ENCODE measurements at regions not wholly inside any gene's neighbourhood (a gene's known extent, or its start where the extent isn't known, plus 50 kb on each side); places are given as distances from the start of the nearest gene placed in this dataset.
"Not testable (repeated sequence)": the region's sequence is repeated elsewhere in the genome, so short reads cannot be mapped to it uniquely, and the experiment has no call there.

DNA sequence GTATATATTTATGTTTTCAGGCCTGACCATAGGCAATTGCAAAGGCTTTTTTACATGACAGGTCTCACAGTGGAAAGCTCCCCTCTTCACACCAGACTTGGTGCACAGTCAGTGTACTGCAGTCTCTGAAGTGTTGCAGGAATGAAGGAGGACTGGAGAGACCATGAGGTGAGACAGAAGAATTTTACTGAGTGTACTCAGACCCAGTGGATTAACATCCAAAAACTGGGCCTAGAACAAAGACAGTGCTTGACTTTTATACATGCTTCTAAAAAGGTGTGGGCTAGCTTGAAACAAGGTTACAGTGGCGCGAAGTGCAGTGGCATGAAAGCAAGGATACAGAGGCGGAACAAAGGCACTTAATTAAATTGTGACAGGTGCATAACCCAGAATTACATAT, 822.9 kb downstream of the RAPGEF2 start:
- H3K36me3 Mint-ChIP-seq, result no peaks in the 10 kb centered on the region
- no peak overlapping the region for H3K27ac Mint-ChIP-seq
- H3K9me3 Mint-ChIP-seq, result peaks cover 7 to 23% (median 7%) of the 10 kb centered on the region in 3 donors
- H3K4me3 Mint-ChIP-seq, result no peak overlapping the region
- H3K4me1 Mint-ChIP-seq, result no peaks in the 10 kb centered on the region
- no peaks in the 10 kb centered on the region for H3K27me3 Mint-ChIP-seq

DNA sequence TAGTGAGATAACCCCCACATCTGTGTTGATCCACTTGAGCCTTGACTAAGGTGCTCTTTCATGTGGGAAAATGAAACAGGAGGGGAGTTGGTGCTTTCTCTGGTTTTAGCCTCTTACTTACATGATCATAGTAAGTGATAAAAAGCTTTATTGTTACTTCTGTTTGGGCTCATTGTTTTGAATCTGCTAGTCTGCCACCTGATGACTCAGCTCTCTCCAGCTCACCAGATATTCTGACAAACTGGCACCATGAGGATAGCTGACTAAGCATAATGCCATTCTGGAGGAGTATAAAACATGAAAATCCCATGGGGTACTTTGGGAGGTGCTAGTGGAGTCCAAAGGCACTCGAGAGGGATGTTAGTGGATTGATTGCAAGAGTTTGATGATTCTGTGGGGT, 824.0 kb downstream of the RAPGEF2 start:
- H3K9me3 Mint-ChIP-seq, result peaks cover 7 to 23% (median 10%) of the 10 kb centered on the region in 3 donors
- no peak overlapping the region for H3K27ac Mint-ChIP-seq
- H3K4me1 Mint-ChIP-seq, result no peaks in the 10 kb centered on the region
- no peaks in the 10 kb centered on the region for H3K27me3 Mint-ChIP-seq
- H3K36me3 Mint-ChIP-seq, result no peaks in the 10 kb centered on the region
- no peak overlapping the region for H3K4me3 Mint-ChIP-seq

GRCh38 chr4:159927781-159928180, 824.9 kb downstream of the RAPGEF2 start:
- Mint-ChIP-seq H3K4me3 (no peak overlapping the region), H3K36me3 (no peaks in the 10 kb centered on the region), H3K27me3 (no peaks in the 10 kb centered on the region), H3K27ac (no peak overlapping the region), H3K4me1 (no peaks in the 10 kb centered on the region), H3K9me3 (peaks cover 7 to 23% (median 10%) of the 10 kb centered on the region in 3 donors)

- H3K4me3 Mint-ChIP-seq, H3K4me1 Mint-ChIP-seq, H3K27me3 Mint-ChIP-seq, H3K27ac Mint-ChIP-seq, H3K36me3 Mint-ChIP-seq: not testable (repeated sequence)
- H3K9me3 Mint-ChIP-seq, result peaks cover 0 to 16% (median 1%) of the 10 kb centered on the region in 3 donors
Observed at GRCh38 chr4:159934602-159935001, 831.7 kb downstream of the RAPGEF2 start.

- H3K36me3 Mint-ChIP-seq, result no peaks in the 10 kb centered on the region
- no peaks in the 10 kb centered on the region for H3K4me1 Mint-ChIP-seq
- H3K27ac Mint-ChIP-seq, result no peak overlapping the region
- no peak overlapping the region for H3K4me3 Mint-ChIP-seq
- H3K27me3 Mint-ChIP-seq, result no peaks in the 10 kb centered on the region
- peaks cover 0 to 10% (median 1%) of the 10 kb centered on the region in 3 donors for H3K9me3 Mint-ChIP-seq
Observed at GRCh38 chr4:159937595-159937994, 834.7 kb downstream of the RAPGEF2 start.

- H3K4me3 Mint-ChIP-seq, H3K27ac Mint-ChIP-seq, H3K4me1 Mint-ChIP-seq, H3K36me3 Mint-ChIP-seq, H3K27me3 Mint-ChIP-seq: not testable (repeated sequence)
- peaks cover 0 to 10% (median 0%) of the 10 kb centered on the region in 3 donors for H3K9me3 Mint-ChIP-seq
Observed at GRCh38 chr4:159939681-159940080, 836.8 kb downstream of the RAPGEF2 start.

DNA sequence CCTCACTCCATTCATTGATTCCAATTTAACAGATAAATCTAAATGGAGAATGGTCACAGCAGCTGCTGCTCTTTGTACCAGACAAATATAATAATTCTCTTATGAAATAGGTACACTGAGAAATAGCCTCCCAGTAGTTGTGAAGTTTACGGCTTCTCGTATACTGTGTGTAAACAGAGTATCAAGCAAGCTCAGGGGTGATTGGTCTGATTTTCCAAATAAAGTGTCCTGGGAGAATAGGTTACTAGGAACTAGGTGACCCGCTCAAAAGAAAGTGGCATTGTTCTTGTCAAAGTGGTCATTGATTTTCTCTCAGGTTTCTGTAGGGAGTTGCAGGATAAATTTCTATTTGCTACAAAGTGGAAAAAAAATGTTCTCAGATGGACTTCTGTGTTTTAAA, 838.2 kb downstream of the RAPGEF2 start:
- Mint-ChIP-seq H3K4me1 (no peaks in the 10 kb centered on the region), H3K36me3 (no peaks in the 10 kb centered on the region), H3K27me3 (no peaks in the 10 kb centered on the region), H3K9me3 (peaks cover 0 to 4% (median 0%) of the 10 kb centered on the region in 3 donors), H3K27ac (no peak overlapping the region), H3K4me3 (no peak overlapping the region)

DNA sequence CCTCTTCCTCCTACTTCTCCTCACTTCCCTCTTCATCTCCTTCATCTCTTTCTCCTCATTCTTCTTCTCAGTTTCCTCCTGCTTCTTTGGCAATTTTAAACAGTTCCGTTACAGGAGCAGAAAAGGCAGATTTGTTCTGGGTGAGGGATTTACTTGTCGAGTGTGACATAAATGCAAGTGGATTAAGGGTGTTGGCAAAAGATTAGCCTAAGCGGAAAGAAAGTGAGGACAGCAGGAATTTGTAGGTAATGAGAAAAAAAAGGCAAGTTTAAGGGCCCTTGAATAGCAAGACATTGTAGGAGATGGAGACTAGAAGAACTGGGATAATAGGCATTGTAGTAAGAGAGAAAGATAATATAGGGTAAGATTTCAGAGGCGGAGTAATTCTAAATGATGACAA, 841.6 kb downstream of the RAPGEF2 start:
- H3K27ac Mint-ChIP-seq, result no peak overlapping the region
- no peaks in the 10 kb centered on the region for H3K4me1 Mint-ChIP-seq
- no peaks in the 10 kb centered on the region for H3K36me3 Mint-ChIP-seq
- no peaks in the 10 kb centered on the region for H3K27me3 Mint-ChIP-seq
- no peaks in the 10 kb centered on the region for H3K9me3 Mint-ChIP-seq
- no peak overlapping the region for H3K4me3 Mint-ChIP-seq

DNA sequence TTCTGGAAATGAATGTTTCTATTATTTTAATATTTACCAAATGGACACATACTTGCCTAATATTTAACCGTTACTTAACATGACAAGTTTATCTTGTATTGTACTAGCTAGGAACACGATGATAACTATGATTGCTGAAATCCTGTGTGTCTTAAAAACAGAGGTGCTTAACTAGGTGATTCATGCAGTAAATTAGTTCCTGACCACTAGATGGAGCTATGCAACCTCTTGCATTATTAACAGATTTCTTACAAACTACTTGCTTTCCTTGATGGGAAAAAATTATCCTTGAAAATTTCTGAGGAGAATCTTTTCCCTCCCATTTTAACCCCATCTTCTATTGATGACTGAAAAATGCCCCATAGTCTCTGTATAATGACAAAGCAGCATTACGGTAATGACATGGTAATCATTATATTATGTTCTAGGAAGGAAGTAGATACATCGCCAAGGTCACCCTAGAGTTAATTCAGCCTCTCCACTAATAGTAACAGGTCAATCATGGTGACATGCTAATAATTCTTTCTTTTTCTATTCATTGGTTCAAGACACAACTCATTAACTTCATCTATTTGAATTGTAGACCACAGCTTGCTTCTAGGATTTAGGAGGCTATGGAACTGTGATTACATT, 844.2 kb downstream of the RAPGEF2 start:
- no peaks in the 10 kb centered on the region for H3K27me3 Mint-ChIP-seq
- no peak overlapping the region for H3K4me3 Mint-ChIP-seq
- no peaks in the 10 kb centered on the region for H3K36me3 Mint-ChIP-seq
- H3K4me1 Mint-ChIP-seq, result no peaks in the 10 kb centered on the region
- no peak overlapping the region for H3K27ac Mint-ChIP-seq
- H3K9me3 Mint-ChIP-seq, result peaks cover 0 to 2% (median 0%) of the 10 kb centered on the region in 3 donors

DNA sequence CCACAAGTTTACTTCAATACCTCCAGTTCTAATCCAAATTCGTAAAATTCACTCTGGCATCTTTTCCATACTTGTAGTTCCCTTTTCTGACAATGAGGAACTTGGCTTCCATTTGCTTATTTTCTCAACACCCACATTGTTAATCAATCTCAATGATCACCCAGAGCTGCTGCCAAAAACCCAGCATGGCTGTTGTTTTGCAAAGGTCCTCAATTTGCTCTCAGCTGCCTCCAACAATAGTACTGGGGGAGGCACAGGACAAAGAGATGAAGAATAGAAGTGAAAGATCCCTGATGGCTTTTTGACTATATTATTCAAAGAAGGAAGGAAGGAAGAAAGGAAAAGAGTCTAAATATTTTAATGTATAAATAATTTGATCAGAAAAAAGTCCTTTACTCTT, 847.8 kb downstream of the RAPGEF2 start:
- Mint-ChIP-seq H3K27me3 (no peaks in the 10 kb centered on the region), H3K36me3 (no peaks in the 10 kb centered on the region), H3K9me3 (peaks cover 0 to 7% (median 0%) of the 10 kb centered on the region in 3 donors), H3K4me3 (no peak overlapping the region), H3K27ac (no peak overlapping the region), H3K4me1 (no peaks in the 10 kb centered on the region)

GRCh38 chr4:159966746-159967145, 863.9 kb downstream of the RAPGEF2 start:
- Mint-ChIP-seq H3K9me3 (peaks cover 3 to 9% (median 7%) of the 10 kb centered on the region in 3 donors), H3K4me1 (no peaks in the 10 kb centered on the region), H3K27me3 (no peaks in the 10 kb centered on the region), H3K27ac (no peak overlapping the region), H3K36me3 (peaks cover 2% of the 10 kb centered on the region), H3K4me3 (no peak overlapping the region)

GRCh38 chr4:159976871-159977482, 874.1 kb downstream of the RAPGEF2 start:
- not testable (repeated sequence) for H3K36me3 Mint-ChIP-seq, H3K27me3 Mint-ChIP-seq, H3K27ac Mint-ChIP-seq, H3K4me1 Mint-ChIP-seq, H3K4me3 Mint-ChIP-seq
- peaks cover 0 to 15% (median 5%) of the 10 kb centered on the region in 3 donors for H3K9me3 Mint-ChIP-seq

DNA sequence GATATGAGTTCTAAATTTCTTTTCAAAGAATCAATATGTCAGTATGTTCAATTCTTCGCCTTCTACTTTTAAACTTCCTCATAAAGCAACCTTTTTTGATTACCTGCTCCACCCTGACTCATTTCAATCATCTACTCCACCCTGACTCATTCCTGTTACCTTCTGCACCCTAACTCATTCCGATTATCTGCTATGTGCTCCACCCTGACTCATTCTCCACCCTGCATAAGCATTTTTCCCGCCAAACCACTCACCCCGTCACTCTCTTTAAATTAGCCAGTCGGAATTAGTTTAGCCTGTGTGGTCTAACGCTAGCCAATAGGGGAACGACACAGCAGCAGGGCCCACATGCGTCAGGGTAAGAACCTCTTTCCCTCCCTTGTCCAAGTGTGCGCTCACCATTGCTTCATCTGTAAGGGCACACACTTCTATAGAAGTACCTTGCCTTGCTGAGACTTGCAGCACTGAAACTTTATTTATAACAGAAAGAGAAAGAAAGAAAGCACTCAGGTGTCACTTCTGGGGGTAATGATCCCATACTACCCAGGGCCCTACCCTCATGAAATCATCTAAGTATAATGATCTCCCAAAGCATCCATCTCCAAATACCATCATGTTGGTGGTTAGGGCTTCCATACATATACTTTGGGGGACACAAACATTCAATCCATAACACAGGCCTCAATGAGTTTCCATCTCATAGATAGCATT, 875.2 kb downstream of the RAPGEF2 start:
- Mint-ChIP-seq H3K9me3 (peaks cover 0 to 9% (median 5%) of the 10 kb centered on the region in 3 donors), H3K27ac (no peak overlapping the region), H3K36me3 (no peaks in the 10 kb centered on the region), H3K27me3 (no peaks in the 10 kb centered on the region), H3K4me3 (no peak overlapping the region), H3K4me1 (peaks cover 0 to 2% (median 0%) of the 10 kb centered on the region in 3 donors)

GRCh38 chr4:159979351-159979750, 876.5 kb downstream of the RAPGEF2 start:
- Mint-ChIP-seq H3K4me1 (peaks cover 0 to 2% (median 0%) of the 10 kb centered on the region in 3 donors), H3K36me3 (no peaks in the 10 kb centered on the region), H3K4me3 (no peak overlapping the region), H3K9me3 (peaks cover 0 to 10% (median 6%) of the 10 kb centered on the region in 3 donors), H3K27ac (no peak overlapping the region), H3K27me3 (no peaks in the 10 kb centered on the region)

- H3K4me3 Mint-ChIP-seq, result no peak overlapping the region
- no peaks in the 10 kb centered on the region for H3K27me3 Mint-ChIP-seq
- H3K4me1 Mint-ChIP-seq, result peaks cover 0 to 2% (median 0%) of the 10 kb centered on the region in 3 donors
- H3K9me3 Mint-ChIP-seq, result peaks cover 0 to 10% (median 6%) of the 10 kb centered on the region in 3 donors
- H3K36me3 Mint-ChIP-seq, result no peaks in the 10 kb centered on the region
- no peak overlapping the region for H3K27ac Mint-ChIP-seq
Observed at GRCh38 chr4:159979953-159980352, 877.1 kb downstream of the RAPGEF2 start.

Data from IgD-negative memory B cell (primary cell).